SW480 (cell line): ENCODE measurements at regions not wholly inside any gene's neighbourhood (a gene's known extent, or its start where the extent isn't known, plus 50 kb on each side); places are given as distances from the start of the nearest gene placed in this dataset.
"Not testable (repeated sequence)": the region's sequence is repeated elsewhere in the genome, so short reads cannot be mapped to it uniquely, and the experiment has no call there.

Source experiments
- DNase-seq: peaks from one replicate; pipeline ENCODE4 v3.0.0-alpha.2; 2016; ENCODE audit warnings: low spot score

DNA sequence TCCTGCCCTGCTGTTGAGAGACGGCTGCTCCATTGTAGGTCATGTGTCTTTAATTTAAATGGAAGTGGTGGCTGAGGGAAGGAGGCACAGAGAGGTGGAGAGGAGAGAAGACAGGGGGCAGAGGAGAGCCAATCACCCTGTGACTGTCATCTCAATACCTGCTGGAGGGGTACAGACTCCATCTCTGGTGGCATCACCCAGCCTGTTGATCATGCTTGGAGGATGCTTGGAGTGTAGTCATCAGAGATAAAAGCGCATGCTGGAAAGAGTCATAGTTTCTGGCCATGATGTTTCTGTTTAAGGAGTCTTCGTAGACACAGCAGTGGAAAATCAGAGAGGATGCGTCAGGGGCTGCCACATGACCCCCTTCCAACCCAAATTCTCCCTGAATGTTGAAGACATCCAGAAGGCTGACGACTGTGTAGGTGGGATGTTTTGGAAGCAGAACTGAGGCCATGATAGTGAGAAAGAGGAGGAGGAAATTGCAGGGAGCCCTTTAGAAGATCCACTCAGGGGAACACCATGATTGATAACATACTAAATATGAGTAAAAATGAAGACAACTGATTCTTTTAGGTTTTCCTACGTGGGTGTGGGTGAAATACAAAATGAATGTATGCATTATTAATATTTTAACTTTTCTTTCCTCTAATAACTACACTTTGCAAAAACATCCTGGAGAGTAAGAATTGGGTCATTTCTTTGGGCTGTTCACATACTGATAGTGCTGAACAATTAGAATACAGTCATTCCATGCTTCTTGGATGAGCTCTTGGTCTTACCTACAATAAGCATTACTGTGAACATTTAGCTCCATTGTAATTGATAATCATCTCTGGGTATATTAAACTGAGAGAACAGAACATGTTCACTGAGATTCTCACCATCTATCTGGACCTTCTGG is 210.6 kb upstream of the ATP10A start:
- no peak for DNase-seq

DNA sequence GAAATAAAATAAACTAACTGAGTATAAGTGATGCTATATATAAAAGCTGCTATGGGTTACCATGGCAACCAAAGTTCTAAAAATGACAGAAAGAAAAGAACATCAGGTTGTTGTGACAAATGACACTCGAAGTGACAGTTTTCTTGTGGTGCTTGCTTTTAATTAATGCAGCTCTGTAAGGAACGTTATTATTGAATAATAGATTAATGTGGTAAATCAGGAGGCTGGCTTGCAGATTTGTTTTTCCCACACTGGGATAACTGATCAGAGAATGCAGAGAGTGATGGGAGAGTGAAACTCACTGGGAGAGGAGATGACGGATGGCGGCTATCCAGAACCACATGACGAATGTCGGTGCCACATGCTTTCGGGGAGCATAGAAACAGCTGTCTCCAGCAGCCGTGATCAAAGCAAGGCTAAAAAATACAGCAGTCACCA is 207.0 kb upstream of the ATP10A start:
- DNase-seq: peak; percentile 23

DNA sequence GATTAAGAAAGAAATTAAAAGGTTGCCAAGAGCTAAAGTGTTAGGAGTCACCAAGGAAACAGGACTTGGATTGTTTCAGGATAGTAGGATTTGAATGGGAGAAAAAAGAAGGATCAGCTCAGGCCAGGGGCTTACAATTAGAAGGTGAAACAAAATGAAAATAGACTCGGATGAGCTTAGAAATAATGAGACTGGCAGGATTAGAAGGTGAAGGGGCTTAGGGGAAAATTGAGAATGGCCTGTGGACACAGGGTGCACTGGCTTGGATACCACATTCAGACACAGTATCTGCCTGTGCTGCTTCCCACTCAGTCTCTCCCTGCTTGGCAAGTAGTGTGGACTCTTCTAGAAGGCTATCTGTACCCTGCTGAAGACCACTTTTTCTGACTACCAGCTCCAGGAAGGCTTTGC is 206.1 kb upstream of the ATP10A start:
- DNase-seq: no peak

DNA sequence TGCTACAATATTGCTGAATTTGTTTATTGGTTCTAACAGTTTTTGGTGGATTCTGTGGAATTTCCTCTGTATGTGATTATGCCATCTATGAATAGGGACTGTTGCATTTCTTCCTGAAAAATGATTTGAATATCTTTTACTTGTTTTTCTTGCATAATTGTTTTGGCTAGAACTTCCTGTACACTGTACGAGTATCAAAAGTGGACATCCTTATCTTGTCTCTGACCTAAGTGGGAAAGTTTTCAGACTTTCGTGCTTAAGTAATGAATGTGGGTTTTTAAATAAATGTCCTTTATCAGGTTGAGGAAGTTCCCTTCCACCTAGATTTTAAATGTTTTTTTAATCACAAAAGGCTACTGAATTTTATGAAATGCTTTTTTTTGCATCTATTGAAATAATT is 203.8 kb upstream of the ATP10A start:
- DNase-seq: no peak

DNA sequence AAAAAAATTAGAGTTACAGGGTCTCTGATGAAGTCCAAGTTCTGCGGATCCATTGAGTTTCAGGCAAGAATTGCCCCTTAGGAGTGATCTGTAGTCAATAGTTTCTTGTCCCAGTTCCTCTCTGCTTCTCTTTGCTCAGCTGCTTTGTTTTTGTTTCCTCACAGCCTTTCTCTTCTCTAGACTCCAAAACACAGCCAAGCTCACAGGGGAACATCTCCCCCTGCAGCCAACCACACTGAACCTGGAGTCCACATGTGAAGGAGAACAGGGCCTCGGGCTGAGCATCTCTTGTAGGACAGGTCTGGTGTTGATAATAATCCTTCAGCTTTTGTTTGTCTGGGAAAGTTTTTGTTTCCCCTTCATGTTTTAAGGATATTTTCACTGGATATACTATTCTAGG is 202.6 kb upstream of the ATP10A start:
- DNase-seq: no peak

DNA sequence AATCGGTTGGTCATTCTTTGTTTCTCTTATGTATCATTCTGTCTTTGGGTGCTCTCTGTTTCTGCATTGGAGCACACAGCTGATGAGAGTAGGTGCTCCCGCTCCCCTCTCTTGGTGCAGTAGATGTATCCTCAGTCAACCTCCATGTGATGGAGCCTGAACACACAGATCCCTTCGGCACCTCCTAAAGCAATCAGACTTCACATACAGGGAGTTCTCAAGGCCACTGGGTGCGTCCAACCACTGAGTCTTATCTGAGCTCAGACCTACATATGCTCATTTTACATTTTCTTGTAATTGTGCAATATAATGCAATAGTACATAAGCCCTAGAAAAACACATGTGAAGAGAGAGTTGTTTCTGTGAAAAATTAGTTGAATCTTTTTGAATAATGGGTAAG is 198.1 kb upstream of the ATP10A start:
- no peak for DNase-seq

DNA sequence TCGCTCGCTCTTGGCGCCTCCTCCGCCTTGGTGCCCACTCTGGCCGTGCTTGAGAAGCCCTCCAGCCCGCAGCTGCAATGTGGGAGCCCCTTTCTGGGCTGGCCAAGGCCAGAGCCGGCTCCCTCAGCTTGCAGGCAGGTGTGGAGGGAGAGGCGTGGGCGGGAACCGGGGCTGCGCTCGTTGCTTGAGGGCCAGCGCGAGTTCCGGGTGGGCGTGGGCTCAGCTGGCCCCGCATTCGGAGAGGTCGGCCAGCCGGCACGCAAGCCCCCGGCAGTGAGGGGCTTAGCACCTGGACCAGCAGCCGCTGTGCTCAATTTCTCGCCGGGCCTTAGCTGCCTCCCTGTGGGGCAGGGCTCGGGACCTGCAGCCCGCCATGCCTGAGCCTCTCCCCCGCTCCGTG is 193.6 kb upstream of the ATP10A start:
- not testable (repeated sequence) for DNase-seq

DNA sequence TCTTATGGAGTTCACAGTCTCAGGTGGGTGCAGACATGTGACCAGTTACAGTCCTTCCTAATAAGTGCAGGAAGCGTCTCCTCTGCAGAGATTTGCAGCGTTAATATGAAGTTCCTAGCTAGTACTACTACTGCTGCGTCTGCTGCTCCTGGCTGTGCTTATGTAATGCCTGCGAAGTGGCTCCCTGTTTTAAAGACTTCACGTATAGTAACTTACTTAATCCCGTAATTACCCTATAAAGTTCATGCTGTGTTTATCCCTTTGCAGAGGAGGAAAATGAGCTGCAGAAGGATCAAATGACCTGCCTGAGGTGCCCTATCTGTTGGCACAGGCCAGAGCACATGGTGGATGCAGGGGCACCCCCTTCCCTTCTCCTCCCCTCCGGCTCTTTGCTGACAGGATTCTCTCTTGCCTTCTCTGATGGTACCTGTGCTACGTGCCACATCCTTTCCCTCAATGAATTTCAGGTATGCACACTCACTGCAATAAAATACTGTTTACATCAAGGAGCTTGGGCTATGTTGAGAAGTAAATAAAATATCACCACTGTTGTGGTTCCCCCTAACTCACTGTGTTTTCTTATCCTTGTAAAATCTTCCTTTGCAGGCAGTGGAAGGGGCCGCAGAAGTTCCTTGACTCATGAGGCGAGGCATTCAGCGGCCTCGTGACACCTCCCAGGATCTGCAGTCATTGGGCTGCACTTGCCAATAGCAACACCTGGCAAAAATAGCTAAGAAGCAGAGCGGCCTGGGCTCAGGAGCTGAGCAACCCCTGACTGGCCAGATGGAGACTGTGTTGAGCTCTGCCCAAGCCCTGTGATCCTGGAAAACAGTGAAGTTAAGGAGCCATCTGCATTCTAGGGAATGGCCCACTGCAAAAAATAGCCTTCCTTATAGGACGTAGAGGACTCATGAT is 188.9 kb upstream of the ATP10A start:
- no peak for DNase-seq

DNA sequence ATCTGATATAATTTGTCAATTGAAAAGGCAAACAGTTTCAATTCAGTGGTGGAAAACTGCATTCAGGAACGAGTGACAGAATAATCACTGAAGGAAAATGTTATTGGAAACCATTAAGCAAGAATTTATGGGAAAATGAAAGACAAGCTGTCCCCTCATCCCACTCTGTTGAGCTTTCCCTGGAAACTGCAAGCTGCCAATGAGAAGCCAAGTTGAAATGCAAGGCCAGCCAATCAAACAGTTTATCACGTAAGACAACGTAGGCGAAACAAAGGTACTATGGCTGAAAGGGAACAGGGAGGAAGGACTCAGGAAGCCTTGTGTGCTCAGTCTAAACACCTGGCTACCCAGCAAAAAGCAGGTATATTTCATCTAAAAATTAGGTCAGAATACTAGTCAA is 187.9 kb upstream of the ATP10A start:
- DNase-seq: no peak

DNA sequence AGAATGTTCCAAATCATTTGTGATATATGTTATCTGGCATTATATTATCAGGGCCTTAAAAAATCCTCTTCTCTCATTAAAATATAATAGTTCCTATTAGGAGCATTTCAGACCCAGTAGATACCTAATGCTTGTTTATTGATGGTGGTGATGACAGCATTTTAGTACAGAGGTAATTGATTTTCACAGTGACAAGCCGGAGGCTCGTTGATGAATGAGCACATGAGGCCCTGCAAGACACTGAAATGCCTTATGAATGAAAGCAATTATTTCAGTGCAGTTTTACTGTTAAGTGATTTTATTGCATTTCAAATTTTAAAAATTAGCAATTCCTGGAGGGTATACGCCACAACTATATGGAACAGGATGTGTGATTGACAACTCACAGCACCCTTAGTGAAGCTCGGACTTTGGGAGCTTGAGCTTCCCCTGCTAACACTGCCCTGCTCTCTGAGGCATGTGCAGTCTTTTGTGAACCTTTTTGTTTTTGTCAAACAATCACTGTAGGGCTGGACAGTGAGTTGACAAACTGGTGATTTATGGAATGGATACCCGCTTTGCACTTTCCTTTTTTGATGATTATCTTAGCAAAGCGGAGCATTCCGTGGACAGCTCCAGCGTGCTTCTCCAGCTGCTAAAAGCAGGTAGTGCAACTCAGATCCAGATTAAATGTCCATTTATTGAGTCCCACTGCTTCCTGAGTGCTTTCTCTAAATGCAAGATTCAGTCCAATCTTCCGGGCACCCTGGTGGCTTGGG is 187.0 kb upstream of the ATP10A start:
- DNase-seq: no peak

DNA sequence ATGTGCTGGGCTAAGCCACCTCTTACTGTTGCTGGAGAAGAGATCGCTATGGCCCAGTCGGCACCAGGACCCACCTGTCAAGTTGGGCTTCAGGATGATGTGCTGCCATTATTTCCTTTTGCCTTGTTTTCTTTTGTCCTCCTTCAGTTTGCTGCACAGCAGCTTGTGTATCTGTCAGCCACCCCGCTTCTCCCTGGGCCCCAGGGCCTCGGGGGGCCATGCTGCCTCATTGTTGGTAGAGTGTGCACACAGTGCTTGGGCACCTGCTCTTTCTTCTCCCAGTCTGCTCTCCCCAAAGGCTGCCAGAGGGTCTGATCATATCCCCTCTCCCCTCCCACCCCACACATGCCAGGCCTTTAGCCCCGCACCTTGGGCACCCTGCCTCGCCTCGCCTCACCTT is 185.5 kb upstream of the ATP10A start:
- no peak for DNase-seq

DNA sequence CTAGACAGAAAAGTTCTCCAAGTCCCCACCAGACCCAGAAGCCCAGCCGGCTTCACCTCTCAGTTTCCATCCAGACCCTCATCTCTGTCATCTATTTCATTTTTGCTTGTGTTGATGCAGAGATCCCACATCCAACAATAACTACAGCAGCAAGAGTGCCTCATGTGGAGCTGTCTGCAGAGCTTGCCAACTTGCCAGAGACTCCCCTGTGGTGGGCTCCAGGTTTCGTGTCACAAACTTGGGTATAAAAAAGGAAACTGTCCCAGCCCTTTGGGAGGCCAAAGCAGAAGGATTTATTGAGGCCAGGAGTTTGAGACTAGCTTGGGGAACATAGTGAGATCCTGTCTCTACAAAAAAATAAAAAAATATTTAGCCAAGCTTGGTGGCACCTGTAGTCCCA is 182.4 kb upstream of the ATP10A start:
- no peak for DNase-seq

DNA sequence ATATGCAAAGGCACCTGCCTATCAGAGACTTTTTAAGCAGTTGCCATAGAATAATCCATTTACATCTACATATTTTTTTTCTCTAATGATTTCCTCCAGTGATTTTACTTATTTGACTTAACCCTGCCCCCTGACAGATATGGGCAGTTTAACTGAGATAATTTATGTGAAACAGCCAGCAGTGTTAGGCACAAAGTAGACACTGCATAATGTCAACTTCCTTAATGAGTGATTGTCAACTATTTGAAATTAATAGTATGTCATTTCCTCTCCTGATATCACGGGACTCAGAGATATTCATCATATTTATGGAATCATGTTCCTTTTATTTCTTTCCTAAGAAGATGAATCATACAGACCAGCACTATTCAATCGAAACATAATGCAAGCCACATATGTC is 179.9 kb upstream of the ATP10A start:
- no peak for DNase-seq

DNA sequence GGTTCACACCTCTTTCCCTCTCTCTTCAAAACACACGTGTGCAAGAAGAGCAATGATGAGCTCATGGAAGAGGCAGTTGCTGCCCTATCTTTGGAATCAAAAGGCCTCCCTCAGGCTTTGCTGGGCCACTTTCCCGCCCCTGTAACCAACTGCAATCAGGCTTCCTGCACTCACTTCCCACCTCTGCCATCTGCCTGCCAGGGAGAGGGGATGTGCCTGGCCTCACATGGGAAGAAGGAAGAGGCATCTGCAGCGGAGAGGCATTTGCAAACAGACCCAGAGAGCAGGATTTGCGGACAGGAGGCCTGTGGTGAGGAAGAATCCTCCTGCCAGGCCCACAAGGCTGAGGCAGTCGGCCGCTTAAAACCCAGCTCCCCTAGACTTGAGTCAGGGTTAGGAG is 175.6 kb upstream of the ATP10A start:
- DNase-seq: no peak

DNA sequence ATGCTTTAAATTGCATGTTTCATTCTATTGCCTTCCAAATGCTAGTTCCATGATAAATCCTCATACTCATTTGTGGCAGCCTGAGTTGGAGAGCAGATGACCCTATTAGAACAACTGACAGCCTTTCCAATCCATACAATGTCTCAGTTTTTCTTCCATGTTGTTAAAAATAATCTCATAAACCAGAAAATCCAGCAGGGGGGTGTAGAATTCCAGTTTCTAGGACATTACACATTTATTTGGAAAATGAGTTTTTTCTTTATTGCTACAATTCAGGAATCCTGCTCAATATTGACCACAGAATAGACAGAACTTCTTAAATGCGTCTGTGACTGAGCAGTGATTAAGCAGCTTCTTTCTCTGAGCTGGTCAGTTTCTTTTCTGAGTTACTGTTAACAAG is 174.2 kb upstream of the ATP10A start:
- DNase-seq: no peak

DNA sequence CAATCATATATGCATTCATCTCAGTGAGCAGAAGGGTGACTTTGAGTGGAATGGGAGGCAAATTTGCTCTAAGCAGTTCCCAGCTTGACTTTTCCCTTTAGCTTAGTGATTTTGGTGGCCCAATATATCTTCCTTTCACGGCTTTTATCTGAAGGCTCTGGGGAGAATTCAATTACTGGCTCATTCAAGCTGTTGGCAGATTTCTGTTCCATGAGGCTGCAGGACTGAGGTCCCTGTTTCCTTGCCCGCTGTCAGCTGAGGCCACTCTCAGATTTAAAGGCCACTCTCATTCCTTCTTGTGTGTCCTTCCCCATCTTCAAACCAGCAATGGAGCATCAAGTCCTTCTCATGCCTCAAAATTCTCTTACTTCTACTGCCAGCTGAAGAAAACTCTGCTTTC is 170.4 kb upstream of the ATP10A start:
- DNase-seq: no peak

DNA sequence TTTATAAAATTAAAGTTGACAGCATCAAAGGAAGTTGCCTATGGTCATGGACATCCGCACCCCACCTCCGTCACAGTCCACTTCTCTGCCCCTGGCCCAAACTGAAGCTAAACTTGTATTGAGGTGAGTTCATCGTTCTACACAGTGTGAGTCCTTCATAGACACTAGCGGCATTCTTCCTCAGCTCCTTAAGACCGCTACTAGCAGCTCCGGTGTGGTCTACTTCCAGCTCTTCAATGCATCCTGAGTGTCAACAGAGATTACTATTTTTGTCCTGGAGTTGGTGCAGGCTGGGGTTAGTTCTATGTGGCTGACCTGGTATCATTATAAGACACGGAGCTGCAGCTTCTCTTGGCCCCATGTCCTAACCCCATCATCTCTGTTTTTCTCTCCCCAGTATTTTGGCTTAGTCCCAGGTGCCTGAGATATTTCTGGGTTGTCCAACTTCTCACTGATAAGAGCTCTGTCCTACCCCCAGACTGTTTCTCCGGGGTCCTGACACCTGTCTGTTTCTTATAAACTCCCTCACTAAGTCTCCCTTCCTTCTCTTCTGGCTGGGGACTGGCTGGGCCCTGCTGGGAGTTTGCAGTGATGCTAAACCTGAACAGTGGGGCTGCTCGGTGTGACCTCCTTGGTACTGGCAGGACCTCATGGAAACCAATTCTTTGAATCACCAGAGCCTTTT is 169.2 kb upstream of the ATP10A start:
- DNase-seq: no peak

DNA sequence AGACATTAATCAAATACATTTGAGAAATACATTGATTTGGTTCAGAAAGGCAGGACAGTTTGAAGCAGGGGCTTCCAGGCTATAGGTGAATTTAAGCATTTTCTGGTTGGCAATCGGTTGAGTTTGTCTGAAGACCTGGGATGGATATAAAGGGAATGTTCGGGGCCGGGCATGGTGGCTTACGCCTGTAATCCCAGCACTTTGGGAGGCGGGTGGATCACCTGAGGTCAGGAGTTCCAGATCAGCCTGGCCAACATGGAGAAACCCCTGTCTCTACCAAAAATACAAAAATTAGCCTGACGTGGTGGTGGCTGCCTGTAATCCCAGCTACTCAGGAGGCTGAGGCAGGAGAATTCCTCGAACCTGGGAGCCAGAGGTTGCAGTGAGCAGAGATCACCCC is 166.5 kb upstream of the ATP10A start:
- DNase-seq: not testable (repeated sequence)

DNA sequence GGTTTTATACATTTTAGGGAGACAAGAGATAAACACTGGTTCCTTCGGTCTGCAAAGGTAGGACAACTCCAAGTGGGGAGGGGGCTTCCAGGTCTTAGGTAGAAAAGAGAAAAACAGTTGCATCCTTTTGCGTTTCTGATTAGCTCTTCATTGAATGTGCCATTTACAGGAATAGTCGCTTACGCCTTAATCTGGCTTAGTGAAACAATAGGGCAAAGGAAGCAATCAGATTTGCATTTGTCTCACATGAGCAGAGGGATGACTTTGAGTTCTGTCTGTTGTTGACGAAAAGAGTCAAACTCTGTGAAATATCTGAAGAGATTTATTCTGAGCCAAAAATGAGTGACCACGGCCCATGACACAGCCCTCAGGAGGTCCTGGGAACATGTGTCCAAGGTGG is 166.0 kb upstream of the ATP10A start:
- DNase-seq: no peak

DNA sequence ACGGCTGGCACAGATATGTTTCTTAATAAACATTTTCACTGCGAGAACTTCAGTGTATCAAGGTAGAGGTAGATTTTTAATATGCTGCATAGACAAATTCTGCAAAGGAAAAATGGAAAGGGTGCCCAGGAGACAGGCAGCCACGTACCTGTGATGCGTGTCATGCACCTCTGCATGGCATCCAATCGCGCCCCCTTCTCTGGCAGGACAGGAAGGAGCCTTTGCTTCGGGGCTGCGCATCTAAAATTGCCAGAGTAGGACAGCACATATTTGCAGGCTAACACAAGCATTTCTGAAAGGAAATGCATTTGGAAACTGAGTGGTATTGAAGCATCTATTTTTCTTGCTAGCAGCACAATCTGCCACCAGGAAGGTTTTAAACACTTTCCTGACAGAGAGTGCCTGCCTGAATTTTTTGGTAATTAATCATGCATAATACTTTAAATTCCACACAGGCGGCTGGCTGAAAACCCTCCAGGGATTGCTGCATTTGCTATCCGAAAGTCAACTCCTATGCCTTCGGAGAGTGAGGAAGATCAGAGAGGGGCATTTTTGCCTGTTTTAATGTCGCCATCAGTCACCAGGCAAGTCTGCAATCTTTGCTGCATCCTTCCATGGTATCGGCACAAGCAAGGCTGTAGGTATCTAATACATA is 165.1 kb upstream of the ATP10A start:
- no peak for DNase-seq

DNA sequence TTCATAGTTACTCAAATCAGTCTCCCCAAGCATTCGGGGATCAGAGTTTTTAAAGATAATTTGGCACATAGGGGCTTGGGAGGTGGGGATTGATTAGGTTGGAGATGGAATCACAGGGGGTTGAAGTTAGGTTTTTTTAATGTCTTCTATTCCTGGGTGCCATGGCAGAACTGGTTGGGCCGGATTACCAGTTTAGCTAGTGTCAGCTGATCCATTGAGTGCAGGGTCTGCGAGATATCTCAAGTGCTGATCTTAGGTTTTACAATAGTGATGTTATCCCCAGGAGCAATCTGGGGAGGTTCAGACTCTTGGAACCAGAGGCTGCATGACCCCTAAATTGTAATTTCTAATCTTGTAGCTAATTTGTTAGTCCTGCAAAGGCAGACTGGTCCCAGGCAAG is 163.5 kb upstream of the ATP10A start:
- DNase-seq: not testable (repeated sequence)
